NCI-H146 (cell line): ENCODE measurements at regions not wholly inside any gene's neighbourhood (a gene's known extent, or its start where the extent isn't known, plus 50 kb on each side); places are given as distances from the start of the nearest gene placed in this dataset.
A peak's percentile ranks its signal among the peaks of the same experiment; 100 is the strongest.

Experiments
- DNase-seq: peaks from one replicate; lab custom pipeline; 2025; lab: John Stamatoyannopoulos, UW

DNA sequence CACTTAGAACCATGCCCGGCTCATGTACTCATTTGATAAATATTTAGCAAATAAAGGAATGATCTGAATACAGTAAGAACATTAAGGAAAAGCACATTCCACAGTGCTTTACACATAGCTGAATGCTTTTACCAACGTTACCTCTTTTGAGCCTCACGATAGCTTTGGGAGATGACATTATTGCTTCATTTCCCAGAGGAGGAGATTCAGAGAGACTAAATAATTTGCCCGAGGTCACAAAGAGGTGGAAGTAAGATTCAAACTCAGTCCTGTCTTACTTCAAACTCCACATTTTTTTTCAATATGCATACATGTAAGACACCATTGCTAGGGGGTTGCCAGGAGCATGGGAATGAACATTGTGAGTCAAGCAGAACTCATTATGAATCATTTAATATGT lies 538.5 kb downstream of the BCOR start:
- no peak for DNase-seq

DNA sequence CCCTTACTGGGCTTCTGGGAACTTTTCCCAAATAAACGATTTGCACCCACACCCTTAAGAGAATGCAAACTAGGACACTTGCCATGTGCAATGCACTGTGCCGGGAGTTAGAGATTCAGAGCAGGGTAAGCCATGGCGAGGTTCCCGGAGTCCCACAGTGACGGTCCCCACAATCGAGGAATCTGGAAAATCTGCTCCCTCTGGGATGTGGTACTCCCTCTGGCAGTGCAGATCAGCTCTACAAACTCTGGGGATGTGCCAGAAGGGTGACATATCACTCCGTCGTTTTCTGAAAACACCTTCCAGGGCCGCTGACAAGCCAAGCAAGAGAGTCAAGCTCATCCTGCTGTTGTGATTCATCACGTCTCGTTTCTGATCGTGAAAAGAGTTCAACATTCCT lies 537.5 kb downstream of the BCOR start:
- no peak for DNase-seq

DNA sequence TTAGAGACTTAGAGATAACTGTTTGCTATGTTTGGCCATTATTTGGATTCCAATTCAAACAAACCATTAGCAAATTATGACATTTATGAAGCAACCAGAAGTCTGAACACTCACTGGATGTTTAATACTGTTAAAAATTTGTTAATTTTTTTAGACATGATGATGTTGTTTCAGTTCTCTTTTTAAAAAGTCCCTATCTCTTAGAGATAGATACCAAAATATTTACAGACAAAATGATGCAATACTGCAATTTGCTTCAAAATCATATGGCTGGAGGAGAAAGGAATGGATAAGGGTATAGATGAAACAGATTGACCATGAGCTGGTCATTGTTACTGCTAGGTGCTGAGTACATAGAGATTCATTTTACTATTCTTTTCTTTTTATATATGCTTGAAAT lies 534.6 kb downstream of the BCOR start:
- DNase-seq: no peak

DNA sequence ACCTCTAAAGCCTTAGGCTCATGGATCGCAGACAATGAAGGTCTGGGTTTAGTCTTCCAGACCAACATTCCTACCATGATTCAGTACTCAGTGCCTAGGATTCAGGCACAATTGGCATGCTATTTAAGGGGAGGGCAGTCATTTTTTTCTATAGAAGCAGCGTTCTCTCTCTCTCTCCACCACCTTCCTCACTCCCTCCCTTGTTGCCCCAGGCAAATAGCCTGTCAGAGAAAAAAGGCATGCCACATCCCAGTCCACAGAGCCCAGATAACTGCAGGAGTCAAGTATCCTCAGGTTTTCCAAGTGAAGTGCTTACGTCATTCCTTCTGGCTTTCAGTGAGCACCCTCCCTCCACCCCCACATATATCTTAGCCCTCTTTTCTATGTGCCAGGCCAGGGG lies 533.0 kb downstream of the BCOR start:
- no peak for DNase-seq

DNA sequence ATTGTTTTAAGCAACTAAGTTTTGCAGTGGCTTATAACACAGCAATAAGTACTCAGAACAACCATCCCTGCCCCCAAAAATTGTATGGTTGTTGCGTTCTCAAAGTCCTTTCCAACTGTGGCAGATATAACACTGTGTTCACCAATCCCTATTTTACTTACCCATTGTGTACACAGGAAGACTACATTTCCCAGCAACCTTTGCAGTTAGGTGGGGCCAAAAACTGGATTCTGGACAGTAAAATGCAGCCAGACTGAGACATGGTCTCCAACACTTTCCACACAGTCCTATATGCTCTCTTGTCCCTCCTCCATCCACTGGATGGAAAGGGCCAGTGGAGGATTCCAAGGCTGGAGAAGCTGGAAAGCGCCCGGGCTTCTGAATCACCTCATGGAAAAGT lies 523.6 kb downstream of the BCOR start:
- no peak for DNase-seq

DNA sequence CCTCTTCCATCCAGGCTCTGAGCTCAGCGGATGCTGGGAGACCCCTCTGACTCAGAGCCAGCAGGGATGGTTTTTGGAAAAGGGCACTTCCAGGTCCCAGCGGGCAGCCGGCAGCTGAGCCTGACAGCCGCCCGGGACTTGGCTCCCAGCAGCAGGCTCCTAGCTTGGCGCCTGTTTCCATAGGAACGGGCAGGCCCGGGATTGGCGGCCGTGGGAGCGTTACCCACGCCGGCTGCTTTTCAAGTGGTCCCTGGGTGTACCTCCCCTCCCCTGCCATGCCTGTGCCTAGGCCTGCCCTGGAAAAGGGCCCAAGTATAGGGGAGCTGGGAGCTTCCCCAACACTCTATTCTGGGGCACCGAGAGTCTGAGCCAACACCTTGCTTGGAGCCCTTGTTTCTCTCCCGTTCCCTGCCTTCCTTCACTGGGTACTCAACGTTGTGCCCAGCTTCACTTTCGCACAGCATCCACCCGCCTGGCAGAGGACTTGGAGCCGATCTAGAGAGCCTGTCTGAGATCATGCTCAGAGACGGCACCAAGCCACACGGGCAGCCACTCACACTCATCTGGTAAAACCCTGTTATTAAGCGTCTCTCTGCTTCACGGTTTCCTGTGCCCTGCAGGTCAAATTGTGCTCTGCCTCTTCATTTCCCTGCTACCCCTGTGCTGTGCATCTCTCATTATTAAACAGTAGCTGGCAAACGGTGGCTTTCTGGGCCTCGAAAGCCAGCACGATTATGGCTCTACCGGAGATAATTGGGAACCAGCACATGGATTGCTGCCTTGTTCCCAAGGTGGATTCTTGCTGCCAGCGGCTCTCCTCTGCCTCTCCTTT lies 521.5 kb downstream of the BCOR start:
- DNase-seq: peak; percentile 77

DNA sequence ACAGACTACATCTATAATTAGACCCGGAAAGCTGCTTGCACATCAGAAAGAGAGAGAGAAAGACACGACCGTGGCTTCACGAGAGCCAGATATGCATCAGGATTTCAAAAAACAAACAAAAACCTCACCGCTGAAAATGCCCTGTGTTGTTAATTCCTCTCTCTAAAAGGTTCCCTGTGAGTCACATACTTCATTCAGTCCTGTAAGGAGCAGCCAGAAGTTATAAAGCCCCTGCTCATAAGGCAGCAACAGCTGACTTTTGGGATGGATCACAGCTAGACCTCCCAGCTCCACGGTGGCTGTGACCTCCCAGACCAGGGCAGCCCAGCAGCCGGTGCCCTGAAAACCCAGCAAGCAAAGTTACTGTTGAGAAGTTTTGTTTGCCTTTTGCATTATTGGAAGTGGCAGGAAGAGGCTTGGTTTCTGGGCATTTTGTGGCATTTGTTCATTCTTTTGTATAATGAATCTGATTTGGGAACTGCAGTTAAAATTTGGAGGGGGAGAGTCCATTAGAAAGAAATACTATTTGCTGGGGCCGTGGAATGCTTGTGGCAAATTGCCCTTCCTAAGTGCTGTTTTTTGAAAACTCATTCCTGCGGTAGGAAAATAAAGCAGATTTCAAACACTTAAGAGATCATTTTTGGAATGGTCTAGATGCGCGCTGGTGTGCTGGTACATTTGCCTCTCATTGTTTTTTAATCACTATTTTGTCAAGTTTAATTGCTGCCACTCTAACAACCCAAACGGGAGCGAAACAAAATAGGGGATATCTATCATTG lies 520.4 kb downstream of the BCOR start:
- no peak for DNase-seq

DNA sequence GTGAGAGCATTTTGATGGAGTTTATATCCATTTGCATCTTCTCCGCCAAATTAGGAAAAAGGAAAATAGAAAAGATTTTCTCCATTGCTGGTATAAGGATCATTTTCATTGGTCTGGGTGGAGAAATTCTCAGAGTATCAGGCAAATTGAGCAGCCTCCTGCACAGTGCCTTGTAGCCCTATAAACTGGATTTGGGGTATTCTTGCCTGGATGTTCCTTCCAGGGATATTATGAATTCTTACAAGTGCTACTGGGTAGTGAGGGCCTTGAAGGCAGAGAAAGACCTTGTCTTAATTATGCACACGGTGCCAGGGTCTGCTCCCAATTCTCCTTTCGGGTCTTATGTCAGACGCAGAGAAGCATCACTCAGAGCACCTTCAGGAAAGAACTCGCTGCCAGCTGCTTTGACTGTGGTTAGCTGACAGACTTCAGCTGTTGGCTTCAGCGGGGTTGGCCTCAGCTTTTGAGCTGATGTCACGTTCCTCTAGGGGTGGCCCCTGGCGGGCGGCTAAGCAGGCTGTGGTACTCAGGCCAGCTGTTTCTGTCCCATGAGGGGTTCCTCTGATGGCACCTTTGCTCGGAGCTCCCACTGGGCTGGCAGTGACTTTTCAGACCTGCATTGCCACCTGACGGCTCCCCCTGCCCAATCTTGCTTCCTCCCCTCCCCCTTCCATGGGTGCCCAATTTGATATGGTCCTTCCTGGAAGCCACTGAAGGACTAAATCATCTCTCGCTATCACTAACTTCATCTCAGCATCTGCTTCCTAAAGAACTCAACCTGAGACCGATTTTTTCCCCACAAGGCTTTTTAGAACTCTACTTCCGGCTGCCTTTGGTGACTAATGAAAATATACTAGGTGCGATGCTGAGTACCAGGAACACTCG lies 519.5 kb downstream of the BCOR start:
- DNase-seq: no peak

DNA sequence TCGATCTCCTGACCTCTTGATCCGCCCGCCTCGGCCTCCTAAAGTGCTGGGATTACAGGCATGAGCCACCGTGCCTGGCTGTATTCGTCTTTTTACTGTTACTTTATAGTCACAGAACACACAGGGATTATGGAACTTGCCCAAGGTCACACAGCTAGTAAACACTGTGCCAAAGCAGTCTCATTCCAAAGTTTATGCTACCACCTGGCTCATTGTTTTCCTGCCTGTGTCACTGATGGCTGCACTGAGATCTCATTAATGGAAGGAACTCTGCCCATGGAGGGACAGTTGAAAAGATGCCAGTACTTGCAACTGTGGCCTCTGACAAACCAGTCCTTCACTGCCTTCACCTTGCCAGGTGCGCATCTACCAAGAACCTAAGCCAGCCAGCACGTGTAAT lies 517.7 kb downstream of the BCOR start:
- DNase-seq: no peak

DNA sequence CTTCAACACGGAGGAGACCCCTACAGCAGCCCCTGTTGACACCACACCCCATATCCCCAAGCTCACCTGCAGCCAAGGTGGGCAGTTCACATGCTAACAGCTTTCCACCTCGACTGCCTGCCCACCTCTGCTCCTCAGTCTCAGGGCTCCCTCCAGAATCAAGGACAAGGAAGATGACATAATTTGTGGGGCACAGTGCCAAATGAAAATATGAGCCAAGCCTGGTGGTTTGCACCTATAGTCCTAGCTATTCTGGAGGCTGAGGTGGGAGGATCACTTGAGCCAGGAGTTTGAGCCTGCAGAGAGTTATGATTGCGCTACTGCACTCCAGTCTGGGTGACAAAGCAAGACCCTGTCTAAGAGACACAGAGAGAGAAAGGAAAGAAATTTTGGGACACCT lies 516.3 kb downstream of the BCOR start:
- no peak for DNase-seq

DNA sequence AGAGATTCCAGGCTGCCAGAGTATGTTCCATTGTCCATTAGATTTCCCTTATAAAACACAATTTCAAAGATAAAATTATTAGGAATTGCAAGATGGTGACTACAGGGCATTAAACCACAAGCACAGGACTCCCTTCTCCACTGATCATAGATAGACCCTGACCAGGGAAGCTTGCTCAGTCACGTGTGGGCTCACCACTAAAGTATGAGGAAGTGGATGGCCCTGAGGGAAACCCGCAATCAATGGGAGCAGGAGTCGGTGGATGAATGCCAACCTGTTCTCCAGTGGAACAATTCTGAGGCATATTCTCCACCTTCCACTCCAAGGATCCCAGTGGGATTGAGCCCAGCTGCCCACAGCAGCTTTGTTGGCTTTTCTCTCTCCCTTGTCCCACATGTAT lies 515.7 kb downstream of the BCOR start:
- no peak for DNase-seq

DNA sequence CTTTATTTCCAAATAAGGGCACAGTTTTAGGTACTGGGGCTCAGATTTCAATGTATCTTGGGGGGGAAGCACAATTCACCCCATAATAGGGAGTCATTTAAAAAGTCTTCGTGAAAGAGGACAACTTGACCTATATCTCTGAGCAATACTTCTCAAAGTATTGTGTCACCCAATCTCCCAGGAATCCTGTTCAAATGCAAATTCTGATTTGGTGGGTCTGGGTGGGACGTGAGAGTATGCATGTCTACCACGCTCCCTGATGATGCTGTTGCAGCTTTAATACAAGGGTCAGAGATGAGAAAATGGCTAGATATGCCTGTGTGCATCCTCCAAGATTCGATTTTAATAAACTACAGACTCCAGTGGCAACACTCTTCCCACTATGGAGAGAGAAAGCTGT lies 514.8 kb downstream of the BCOR start:
- no peak for DNase-seq

DNA sequence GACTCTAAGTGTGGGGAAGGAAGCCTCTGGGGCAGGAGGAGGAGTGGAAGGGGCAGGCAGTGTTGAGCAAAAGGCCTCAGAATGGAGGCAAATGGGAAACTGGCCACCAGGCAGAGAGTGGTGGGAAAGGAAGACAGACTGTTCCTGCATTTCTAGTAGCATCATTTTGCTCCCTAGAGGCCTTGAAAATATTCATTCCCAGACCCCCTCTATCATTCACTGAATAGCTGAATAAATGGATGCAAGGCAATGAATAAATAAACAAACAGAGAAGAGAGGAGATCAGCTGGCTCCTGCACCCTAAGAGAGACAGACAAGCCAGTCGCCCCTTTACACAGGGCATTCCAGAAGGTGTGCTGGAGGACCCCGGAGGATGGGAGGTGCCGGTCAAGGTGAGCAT lies 511.9 kb downstream of the BCOR start:
- no peak for DNase-seq

DNA sequence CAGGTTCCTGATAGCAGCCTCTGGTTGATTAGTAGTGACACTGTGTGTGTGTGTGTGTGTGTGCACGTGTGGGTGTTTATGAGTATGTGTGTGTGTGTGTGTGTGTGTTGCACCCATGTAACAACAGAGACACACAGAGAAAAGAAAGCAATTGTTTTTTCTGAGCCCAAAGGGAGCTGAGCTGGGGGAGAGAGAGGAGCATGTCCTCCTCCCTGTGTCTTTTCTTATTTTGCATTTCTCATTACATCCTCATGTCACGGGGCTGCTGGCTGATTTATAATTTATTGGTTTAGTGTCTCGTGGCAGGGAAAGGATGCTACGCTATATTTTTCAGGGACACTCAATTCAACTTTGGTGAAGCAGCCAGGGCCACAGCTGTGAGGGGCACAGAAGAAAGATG lies 511.4 kb downstream of the BCOR start:
- no peak for DNase-seq

DNA sequence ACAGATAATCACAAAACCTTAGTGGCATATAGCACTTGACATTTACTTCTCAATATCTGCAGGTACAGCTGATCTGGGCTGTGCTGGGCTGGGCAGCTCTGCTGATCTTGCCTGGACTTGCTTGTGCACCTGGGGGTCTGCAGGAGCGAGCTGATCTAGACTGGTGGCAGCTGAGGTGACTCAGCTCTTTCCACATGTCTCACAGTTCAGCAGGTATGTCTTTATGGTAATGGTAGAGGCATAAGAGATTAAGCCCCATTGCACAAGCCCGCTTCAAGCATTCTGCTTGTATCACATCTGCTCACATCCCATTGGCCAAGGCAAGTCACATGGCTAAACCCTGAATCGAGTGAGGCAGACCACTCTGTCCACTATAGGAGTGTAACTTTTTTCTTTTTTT lies 506.7 kb downstream of the BCOR start:
- DNase-seq: no peak

DNA sequence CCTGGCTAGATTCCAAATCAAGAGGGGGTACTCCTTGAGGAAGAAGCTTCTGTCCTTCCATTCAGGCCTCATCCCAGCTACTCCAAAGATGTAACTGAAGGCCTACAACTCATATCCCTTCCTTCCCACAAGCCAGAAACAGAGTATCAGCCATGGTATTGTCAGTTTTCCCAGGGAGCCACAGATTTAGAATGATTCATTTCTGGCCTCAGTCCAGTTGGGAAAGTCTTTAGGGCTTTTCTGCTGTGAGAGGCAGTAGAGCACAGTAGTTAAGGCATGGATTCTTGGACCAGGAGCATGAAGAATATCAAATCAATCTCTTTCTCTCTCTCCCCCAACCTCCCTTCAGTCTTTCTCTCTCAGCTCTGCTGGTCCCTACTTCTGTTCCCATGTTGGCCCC lies 505.0 kb downstream of the BCOR start:
- no peak for DNase-seq

DNA sequence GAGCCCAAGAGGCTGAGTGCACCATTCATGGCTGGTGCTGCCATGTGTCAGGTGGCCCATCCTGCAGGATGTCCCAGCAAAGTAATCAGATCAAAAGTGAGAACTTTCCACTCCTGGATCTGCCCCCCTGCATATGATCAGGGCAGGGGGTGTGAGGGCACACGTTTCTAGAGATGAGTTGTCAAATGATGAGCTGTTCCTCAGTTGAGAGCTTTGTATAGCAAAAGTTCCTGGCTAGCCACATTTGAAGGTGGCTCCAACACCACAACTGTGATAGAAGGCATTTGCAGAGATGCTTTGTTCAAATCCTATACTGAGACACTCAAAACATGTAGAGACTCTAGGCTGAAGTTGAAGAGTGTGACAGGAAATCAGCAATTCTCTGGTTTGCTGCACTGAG lies 501.8 kb downstream of the BCOR start:
- DNase-seq: no peak

DNA sequence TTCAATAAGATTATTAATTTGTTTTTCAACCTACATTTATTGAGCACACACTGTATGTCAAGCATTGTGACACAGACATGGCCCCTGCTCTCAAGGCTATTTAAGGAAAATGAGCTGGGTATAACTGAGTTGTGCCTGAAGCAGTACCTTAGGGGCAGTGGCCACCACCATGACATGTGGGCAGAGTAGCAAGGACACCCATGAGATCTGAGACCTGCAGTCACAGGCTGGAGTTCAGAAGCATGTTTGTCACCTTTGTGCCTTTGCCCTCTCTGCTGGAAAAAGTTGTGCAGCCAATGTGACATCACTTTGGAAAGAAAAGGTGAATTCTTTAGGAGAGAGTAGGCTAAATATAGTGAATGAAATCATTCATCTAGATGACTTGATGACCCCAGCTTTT lies 501.3 kb downstream of the BCOR start:
- DNase-seq: no peak

DNA sequence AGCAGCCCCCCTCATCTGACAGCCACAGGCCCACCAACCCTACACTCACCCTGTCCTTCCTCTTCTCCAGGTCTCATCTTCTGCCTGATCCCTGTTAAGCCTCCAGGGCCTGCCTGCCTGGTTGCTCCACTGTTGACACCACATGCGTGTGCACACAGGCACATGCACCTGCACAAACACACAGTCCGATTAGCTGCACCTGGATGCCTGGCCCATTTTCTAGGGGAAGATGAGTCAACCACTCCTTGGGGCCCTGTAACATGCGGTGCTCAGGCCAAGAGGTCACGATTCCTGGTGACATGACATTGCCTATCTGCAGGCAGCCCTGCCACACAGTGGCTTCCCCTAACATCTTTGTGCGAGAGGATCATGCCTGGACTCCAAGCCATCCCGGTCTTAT lies 498.4 kb downstream of the BCOR start:
- peak; percentile 91 for DNase-seq

DNA sequence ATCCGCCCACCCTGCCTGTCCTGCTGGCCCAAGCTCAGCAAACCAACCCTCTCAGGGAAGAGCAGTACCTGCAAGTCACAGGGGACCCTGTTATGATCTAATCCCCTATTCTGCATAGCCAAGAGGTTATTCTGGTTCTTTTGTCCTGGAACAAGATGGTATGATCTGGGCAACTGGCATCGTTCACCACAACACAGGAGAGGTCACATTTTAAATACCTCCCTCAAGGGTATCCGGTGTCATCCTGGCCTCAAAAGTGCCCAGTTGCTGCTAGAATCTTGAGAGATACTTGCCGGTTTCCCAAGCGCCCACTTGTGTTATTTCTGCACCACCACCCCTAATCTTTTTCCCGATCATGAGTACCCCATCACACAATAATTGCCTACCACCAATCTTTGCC lies 497.5 kb downstream of the BCOR start:
- no peak for DNase-seq

DNA sequence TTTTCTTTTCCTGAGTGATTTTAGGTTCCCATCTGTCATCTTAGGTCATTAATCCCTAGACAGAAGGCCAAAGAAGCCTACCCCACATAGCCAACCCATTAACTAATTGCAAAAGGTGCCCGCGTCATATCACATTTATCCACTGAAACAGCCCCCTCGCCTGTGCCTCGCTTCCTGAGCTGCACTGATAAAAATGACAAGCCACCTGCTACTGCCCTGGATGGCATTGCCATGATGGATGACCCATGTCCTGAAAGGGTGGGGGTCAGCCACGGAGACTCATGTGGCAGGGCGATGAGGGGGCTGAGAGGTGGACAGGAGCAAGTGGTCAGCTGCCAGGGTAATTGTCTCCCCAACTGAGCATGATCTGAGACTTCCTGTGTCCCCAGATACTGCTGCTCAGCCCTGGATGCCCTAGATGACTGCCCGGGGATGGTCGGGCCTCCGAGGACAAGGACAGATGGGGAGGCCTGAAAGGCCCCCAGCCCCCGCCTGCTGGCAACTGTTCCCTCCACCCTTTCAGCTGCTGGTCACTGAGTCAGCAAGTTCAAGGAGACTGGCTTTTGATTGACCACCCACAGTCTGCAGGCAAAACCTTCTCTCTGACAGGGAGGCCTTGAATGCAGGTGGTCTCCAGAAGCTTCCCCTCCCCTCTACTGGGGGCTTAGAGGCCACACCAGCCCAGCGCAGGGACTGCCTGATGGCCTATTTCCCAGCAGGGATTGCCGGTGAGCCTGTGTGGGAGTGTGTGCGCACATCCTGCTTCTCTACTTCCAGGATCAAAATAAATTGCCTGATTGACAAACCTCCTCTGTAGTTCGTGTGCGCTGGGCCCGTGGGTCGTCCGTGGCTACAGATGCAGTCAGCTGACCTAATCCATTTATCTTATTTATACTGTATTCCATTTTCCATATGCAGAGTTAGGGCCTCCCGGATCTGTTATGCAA lies 496.3 kb downstream of the BCOR start:
- no peak for DNase-seq

DNA sequence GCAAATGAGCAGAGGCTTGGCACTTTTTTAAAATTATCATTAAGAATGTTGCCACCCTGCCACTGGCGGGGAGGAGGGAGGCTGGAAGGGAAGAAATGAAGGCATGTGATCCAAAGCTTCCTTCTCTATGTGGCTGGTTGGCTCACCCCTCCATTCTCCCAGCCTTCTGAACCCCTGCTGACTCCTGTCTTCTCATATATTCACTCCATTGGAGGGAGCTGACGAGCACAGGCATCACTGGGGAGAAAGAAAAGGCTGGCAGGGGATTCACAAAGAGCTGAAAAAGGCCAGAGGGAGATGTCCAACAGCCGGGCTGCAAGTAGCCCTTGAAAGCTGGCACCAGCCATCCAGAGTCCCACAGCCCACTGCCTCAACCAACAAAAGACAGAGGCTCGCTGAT lies 495.6 kb downstream of the BCOR start:
- no peak for DNase-seq
